Activated CD4-positive, alpha-beta T cell treated with anti-CD3 and anti-CD28 coated beads for 24 hours (primary cell): ENCODE measurements at regions not wholly inside any gene's neighbourhood (a gene's known extent, or its start where the extent isn't known, plus 50 kb on each side); places are given as distances from the start of the nearest gene placed in this dataset.
"Not testable (repeated sequence)": the region's sequence is repeated elsewhere in the genome, so short reads cannot be mapped to it uniquely, and the experiment has no call there.

ENCODE experiments used
- DNase-seq, 2 donors: peaks; one replicate each; pipeline ENCODE4 v3.0.0-alpha.2; 2020; ENCODE audit warnings: low read depth in 2 of 2

- no peak for DNase-seq
These were observed 62.2 kb upstream of the P2RY1 start for GRCh38 chr3:152772674-152773225.

GRCh38 chr3:152773633-152774032 lies 61.3 kb upstream of the P2RY1 start:
- no peak for DNase-seq

GRCh38 chr3:152774230-152774629 lies 60.7 kb upstream of the P2RY1 start:
- DNase-seq = not testable (repeated sequence)

- no peak for DNase-seq
These were observed 56.9 kb upstream of the P2RY1 start for GRCh38 chr3:152778022-152778421.

- DNase-seq = no peak
These were observed 55.3 kb upstream of the P2RY1 start for GRCh38 chr3:152779653-152780052.

- no peak for DNase-seq
These were observed 54.4 kb upstream of the P2RY1 start for GRCh38 chr3:152780553-152780952.

- no peak for DNase-seq
These were observed 49.9 kb upstream of the P2RY1 start for GRCh38 chr3:152785051-152785450.
